PFSK-1 (cell line): ENCODE measurements at regions not wholly inside any gene's neighbourhood (a gene's known extent, or its start where the extent isn't known, plus 50 kb on each side); places are given as distances from the start of the nearest gene placed in this dataset.

Experiments used
- POLR2AphosphoS5 ChIP-seq: IDR thresholded peaks from 2 replicates; pipeline ENCODE4 v1.6.1; 2012; ENCODE audit warnings: low read depth, mild to moderate bottlenecking, control low read depth, low read length, moderate library complexity
- REST ChIP-seq, 2 experiments: IDR thresholded peaks; 2 replicates each; pipeline versions ENCODE4 v1.6.1 to v1.8.0; 2011 to 2012; ENCODE audit warnings: low read depth in 2 of 2, low read length in 2 of 2, control low read depth in 1 of 2, inconsistent platforms in 1 of 2, mild to moderate bottlenecking in 1 of 2, moderate library complexity in 1 of 2; ENCODE audit not compliant: insufficient read depth in 1 of 2
- SIN3A ChIP-seq: IDR thresholded peaks from 2 replicates; pipeline ENCODE4 v1.6.1; 2012; ENCODE audit warnings: mild to moderate bottlenecking, low read length, moderate library complexity, borderline replicate concordance; ENCODE audit not compliant: insufficient read depth
- TAF1 ChIP-seq: IDR thresholded peaks from 2 replicates; pipeline ENCODE4 v1.6.1; 2012; ENCODE audit warnings: low read length, control low read depth, borderline replicate concordance; ENCODE audit not compliant: insufficient read depth

GRCh38 chr12:60210756-60211155 lies 614.9 kb downstream of the SLC16A7 start:
- TF ChIP-seq REST (IDR thresholded peaks at IDR 0.05; ENCODE audit: insufficient read depth in 1 of 2, low read depth in 2 of 2, low read length in 2 of 2) (no peak), SIN3A (no peak), POLR2AphosphoS5 (no peak), TAF1 (no peak)
